Hepatocyte (in vitro differentiated cells): ENCODE measurements at regions not wholly inside any gene's neighbourhood (a gene's known extent, or its start where the extent isn't known, plus 50 kb on each side); places are given as distances from the start of the nearest gene placed in this dataset.

Experiments used
- CTCF ChIP-seq: fragments of 200-600 bp; sonication (generic); IDR thresholded peaks from 2 replicates; pipeline ENCODE4 v1.5.1; 2016; ENCODE audit warnings: antibody characterized with exemption, mild to moderate bottlenecking; ENCODE audit not compliant: poor library complexity
- EZH2 ChIP-seq: fragments of 200-600 bp; sonication (generic); IDR thresholded peaks from 2 replicates; pipeline ENCODE4 v1.6.1; 2016; ENCODE audit warnings: antibody characterized with exemption, mild to moderate bottlenecking, borderline replicate concordance
- EZH2phosphoT487 ChIP-seq: fragments of 200-600 bp; sonication (generic); IDR thresholded peaks from one replicate; pipeline ENCODE4 v1.6.1; 2018; ENCODE audit warnings: antibody characterized with exemption, mild to moderate bottlenecking, low read depth, moderate library complexity; ENCODE audit not compliant: unreplicated experiment, severe bottlenecking

GRCh38 chr5:34501016-34501415 lies 155.1 kb upstream of the RAI14 start:
- TF ChIP-seq CTCF = no peak
- TF ChIP-seq EZH2 = no peak
- no peak for TF ChIP-seq EZH2phosphoT487
